HG02678 (cell line): ENCODE measurements at regions not wholly inside any gene's neighbourhood (a gene's known extent, or its start where the extent isn't known, plus 50 kb on each side); places are given as distances from the start of the nearest gene placed in this dataset.

Experiments
- ATAC-seq: cut with Tn5 transposase; IDR thresholded peaks from one replicate; pipeline ENCODE4 v1.9.1; 2021; ENCODE audit warnings: mild to moderate bottlenecking, moderate library complexity; ENCODE audit not compliant: unreplicated experiment

DNA sequence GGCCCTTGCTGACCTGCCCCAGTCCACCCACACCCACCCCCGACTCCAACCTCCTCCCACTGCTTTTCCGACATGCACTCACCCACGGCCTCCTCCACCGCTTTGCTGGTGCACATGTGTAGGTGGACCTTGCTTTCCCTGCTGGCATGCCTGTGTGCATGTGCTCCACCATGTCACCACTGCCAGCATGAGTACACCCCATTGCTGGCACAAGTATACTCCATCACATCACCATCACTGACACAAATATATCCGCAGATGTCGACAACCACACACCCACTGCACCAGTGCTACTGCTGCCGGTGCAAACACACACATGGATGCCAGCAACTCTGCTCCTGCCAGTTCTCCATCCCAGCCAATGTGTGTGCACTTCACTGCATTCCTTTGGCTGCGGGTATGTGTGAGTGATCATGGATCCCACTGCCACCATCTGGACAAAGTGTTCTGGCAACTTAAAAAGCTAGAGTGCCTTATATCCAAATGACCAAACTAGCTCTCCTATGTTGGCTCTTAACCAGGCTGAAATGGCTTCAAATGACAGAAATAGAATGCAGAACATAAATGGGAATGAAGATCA is 1072.3 kb downstream of the RAPGEF2 start:
- no peak for ATAC-seq

DNA sequence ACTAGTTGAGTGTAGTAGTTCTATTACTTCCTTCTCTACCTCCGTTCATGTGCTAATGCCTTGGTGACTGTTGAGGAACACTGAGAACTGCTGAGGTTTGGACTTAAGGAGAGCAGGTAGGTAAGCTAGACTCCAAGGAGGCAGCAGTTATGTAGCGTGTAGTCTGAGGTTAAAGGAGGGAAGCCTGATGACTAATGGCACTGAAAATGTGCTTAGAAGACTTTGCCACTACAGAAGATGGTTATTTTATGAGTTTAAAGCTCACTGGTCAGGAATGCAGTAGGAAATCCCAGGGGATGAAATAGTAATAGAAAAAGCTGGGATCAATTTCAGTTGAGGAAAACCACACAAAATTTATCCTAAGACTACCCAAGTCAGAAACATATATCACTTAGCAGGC is 1077.3 kb downstream of the RAPGEF2 start:
- ATAC-seq: no peak

DNA sequence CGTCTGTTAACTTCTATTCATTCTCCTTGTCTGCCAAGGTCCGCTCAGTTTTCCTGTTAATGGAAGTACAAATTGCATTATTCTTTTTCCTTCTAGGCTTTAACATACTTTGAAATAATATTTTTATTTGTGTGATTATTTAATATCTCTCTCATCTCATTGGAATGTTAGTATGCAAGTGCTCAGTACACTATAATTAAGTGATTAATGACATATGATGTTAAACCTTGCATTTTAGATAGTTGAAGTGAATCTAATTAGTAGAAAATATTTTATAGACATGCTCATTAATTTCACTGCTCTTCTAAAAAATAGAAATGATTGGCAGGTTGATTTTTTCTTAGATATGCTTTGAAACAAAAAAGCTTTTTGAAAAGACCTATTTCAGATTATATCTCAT is 1079.8 kb downstream of the RAPGEF2 start:
- ATAC-seq: no peak

DNA sequence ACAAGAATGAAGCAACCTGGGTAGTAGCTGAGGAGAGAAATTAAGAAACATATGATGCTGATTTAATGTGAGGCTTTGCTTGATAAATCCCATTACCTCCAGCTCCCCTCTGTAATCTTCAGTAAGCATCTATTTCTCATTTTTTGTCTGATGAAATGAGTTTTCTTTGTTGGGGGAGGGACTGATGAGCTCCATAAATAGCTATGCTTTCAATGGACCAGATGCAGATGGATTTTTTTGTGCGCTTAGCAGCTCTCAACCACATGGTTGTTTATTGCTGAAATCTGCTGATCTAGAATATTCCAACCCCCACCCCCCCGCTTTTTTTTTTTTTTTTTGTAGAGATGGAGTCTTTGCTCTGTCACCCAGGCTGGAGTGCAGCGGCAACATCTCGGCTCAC is 1082.0 kb downstream of the RAPGEF2 start:
- ATAC-seq: no peak

DNA sequence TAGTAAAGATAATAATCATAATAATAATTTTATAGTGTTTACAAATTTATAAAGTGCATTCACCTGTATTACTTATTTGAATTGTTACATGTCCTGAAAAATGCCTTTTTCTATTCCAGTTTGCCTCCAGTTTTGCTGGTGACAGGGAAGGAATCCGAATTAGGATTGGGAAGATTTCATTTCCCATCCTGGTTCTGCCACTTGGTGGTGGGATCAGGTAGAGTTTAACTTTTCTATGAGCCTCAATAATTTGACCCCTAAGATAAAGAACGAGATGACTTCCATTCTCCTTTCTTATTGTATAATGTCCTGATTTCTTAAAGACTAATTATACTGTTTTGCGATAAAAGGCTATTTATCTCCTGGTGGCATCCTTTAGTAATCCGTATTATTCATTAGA is 1090.9 kb downstream of the RAPGEF2 start:
- ATAC-seq: no peak

DNA sequence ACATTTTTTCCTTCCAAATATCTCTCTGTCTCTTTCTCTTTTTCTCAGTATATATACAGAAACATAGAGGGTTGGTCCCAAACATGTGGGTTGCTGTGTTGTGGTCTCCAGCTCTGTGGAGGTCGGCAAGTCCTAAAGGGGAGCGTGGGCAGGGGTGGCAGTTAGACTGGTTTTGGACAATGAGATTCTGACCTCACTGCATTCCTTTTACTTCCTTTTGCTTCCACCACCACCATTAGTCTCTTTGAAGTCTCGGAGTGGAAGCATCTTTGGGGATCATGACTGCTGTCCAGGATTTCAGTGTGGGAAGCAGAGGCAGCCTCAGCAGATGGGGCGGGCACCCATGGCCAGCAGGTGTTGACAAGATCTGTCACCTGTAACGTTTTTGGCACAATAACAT is 1091.8 kb downstream of the RAPGEF2 start:
- no peak for ATAC-seq

DNA sequence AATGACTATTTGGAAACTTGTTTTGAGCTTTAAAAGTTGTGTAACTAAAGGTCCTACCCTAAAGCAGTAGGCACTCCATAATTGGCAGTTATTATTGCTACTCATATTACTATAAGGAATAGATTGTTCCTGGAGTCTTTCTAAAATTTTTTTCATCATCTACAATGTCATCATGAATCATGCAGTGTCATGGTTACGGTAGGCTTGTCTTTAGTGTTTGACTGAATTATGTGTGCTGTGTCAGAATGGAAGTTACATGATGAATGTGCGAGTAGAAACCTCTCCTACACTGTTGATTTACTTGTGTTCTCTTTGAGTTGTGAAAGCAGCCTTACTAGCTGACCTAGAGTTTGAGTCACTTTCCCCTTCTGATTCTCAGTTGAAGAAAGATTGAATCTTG is 1099.9 kb downstream of the RAPGEF2 start:
- peak; percentile 61 for ATAC-seq

DNA sequence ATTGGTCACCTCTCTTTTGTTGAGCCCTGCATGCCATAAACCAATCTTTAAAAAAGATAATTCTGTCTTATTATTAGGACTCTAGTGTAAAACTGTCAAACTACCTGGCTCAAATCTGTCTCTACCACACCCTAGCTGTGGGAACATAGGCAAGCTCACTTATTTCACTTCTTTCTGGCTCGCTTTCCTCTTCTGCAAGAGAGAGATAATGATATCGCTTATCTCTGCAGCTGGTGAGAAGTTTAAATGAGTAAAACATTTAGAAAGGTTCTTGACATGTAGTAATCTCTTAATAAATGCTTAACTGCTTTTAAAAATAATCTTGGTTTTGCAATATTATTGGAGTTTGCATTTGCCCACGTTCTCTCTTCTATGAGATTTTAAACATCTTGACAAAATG is 1109.2 kb downstream of the RAPGEF2 start:
- no peak for ATAC-seq

DNA sequence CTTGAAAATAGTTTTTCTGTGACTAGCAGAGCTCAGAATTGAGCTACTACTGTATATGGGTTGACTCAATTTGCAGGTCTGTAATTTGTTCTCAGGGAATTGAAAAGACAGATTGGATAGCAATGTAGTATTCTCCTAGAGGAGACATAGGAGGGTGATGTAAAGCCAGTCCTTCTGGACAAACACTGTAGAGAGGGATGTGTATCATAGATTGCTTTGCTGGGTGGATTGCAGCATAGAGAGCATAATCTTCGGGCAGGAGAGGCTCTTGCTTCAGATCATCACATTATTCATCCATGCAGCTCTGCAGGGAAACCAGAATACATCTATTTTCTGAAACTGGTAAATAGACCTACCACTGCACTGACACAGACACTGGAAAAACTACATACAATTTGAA is 1110.5 kb downstream of the RAPGEF2 start:
- ATAC-seq: no peak

DNA sequence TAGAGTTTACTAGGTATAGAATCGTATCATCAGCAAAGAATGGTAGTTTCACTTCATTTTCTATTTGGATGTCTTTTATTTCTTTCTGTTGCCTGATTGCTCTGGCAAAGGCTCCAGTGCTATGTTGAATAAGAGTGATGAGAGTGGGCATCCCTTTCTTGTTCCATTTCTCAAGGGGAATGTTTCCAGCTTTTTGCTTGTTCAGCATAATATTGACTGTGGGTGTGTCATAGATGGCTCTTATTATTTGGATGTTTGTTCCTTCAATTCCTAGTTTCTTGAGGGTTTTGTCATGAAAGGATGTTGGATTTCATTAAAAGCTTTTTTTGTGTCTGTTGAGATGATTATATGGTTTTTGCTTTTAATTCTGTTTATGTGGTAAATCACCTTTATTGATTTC is 1114.5 kb downstream of the RAPGEF2 start:
- ATAC-seq: no peak

DNA sequence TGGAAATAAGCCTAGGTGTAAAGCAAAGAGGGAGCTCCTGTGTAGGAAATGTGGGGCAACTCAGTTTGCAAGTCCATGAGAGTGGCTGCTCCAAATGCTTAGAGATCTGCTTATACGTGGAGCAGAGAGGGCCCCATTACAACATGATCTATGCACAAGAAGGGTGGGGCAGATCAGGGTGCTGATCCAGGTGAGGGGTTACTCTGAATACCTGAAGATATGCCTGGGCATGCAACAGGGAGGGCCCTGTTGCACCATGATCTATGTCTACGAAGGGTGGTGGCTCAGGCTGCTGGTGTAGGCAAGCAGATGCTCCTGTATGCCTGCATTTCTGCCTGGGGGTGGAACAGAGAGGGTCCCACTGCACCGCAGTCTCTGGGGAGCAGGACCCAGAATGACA is 1121.2 kb downstream of the RAPGEF2 start:
- ATAC-seq: no peak

DNA sequence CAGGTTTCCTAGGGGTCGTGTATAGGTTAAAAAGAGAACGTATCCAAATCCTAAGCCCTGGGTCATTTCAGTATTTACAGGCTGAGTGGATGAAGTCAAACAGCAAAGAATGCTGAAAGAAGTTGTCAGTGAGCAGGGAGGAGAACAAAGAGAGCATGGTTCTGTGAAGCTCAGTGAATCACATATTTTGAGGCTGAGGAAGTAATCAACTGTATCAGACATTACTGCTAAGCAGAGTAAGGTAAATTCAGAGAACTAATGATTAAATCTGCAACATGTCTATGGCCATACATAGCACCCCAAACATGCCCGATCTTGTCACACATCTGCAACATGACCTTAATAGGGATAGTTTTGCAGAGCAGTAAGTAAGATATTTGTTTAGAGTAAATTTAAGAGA is 1130.3 kb downstream of the RAPGEF2 start:
- ATAC-seq: no peak

DNA sequence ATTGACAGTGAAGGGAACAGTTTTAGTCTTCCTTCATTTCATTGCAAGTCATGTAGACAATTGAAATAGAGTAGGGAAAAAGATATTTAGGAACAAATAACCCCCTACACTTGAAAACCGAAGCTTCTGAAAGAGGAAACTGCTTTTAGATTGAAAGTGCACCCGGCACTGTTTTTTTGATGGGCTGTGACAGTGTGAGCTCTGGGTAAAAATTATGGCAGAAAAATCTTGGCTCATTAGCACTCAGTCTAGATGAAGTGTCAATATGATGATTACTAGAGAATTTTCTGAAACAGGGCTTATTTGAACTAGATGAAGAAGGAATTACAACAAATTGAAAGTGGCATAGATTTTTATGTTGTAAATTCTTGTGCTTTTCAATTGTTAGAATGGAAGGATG is 1132.4 kb downstream of the RAPGEF2 start:
- no peak for ATAC-seq

DNA sequence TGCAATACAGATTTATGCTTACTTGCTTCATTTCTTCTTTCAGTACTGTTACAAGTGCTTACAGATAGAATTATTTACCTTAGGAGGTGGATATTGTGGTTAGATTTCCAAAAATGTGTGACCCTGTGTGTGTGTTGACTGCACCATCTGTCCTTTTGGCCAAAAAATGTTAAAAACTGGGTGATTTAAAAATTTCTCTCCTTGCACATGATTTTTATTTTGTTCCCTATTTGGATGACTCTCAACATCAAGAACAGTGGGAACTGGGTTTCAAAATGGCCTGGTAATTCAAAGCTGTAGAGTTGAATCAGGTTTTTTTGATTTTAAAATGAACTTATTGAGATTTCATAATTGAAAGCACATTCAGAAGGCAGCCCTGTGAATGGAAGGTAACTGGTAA is 1132.9 kb downstream of the RAPGEF2 start:
- no peak for ATAC-seq

DNA sequence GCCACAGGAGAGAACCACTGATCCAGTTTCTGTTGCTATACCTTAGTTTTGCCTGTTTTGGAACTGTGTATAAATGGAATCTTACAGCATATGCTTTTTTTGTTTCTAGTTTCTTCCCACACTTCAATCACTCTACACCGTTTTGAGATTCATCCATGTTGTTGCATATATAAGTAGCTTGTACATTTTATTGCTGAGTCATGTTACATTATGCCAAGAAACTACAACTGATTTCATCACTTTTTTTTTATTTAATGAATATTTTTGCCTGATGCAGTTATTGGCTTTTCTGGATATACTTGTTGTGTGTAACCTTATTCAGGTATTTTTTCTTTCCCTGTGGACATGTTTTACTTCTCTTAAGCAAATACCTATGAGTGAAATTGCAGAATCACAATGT is 1135.9 kb downstream of the RAPGEF2 start:
- no peak for ATAC-seq

DNA sequence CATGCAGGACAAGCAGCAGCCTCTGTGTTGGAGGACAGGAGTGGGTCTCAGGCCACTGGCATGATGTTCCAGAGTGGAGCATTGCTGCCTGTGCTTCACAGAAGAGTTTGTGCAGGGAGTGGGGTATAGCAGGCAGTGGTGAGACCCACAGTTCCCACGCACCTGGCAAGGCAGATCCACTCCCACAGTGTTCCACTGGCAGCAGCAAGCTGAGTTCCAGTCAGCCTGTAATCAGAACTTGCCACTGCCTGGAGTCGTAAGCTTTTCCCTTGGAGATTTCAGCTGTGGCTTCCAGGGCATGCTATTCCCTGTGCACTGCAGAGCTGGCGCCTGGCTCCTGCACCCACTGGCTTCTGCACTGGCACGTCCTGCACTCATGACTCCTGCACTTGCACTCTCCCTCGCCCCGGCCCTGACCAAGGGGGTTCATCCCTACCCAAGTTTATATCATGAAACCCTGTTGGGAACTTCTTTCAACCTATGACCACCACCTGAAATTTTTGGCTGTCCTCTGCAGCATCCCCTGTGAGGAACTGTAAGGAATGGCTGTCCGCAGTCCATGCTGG is 1144.3 kb downstream of the RAPGEF2 start:
- ATAC-seq: no peak

DNA sequence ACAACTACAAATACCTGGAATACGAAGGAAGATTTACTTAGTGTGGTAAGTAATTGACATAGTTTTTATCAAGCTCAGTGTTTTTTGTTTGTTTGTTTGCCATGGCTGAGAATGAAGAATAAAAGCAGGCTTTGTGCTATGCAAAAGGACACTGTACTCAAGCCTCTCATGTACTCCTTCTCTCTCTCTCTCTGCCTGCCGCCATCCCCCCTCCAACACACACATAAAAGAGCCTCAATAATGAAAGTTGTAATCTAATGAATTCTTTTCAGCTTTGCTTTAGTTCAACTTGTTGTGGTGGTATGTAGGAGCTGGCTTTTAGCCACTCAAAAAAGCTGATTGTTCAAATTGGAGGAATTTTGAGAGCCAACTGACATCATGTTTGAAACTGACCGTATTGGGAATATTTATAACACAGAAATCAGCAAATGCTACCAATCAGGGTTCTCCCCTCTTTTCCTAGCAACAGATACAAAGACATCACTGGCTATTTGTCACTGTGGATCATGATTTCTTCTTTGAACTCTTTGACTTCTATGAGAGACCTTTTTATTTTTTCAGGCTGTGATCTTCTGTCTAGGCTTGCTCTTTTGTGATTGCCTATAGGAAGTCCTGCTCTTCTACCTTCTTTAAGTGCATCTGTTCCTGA is 1148.8 kb downstream of the RAPGEF2 start:
- no peak for ATAC-seq

DNA sequence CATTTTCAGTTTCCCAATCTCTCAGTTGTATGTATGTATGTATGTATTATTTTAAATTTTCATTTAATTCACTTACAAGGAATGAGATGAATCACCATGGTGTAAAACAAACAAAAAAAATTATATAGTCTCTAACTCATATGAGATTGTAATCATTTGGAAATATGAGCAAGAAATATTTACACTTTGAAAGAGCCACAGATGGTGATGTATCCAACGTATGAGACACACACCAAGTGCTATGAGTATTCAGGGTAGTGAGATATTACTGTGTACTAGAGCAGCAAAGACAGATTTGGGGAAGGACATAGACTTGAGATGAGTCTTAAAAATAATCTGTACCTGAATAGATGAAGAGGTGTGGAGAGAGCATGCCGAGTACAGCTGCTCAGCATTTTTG is 1154.4 kb downstream of the RAPGEF2 start:
- ATAC-seq: no peak

DNA sequence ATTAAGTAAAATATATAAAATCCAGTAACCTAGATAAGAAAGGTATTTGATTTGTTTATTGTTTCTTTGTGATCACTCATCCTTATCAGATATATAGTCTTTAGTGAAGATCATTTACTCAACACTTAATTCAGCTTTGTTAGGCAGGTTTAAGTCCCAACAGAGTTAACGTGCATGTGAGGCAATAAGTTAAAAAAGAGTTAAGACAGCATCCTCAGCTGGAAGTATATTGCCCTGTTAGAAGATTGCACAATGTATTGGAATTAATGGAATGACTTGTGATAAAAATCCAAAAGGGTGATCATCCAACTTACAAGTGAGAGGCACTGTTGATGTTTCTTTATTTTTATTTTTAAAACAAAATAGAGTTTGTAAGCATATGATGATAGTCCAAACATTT is 1162.1 kb downstream of the RAPGEF2 start:
- ATAC-seq: no peak

DNA sequence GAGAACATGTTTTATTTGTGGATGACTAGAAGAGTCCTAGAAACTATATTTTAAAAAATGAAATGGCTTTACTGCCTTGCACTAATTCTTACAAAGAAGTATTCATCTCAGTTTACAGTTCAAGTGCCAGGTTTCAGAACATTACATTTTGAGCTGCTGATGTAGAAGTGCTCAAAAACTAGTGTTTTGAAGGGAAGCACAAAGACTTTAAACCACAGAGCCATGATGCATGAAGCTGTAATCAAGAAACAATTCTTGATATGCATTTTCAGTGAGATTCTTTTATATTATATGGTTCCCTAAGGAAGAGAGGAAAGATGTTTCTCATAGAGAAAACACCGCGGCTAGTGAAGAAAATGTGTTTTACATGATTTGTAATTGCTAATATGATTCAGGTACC is 1163.0 kb downstream of the RAPGEF2 start:
- ATAC-seq: no peak

DNA sequence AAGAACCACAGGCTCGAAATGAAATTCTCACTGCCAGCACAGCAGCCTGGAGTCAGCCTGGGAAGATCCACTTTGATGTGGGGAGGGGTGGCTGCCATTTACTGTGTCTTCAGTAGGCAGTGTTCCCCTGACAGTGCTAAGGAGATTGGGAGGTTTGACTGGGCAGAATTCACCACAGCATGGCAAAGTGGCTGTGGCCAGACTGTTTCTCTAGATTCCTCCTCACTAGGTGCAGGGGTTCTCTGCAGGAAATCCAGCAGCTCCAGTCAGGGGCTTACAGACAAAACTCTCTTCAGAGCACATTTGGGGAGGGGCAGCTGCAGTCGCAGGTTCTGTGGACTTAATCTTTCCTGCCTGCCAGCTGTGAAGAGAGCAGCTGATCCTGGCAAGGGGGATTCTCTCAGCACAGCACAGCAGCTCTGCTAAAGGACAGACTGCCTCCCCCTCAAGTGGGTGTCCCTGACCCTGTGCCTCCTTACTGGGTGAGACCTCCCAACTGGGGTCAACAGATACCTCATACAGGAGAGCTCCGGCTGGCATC is 1174.0 kb downstream of the RAPGEF2 start:
- no peak for ATAC-seq

DNA sequence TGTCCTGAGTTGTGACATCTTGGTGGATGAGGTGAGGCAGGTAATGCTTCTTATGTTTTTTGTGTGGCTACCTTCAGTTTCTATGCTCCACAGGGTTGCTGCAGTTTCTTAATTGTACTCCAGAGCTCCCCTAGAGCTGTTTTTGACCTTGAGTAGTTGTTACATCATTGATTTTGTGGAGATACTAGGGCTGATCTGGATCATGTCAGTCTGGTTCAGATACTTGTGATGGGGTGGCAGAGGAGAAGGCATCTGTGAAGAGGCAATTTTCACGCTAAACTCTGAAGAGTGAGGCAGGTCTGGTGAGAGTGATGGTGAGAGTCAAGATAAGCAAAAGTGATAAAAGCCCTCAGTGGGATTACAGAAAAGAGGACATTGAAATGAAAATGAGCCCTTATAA is 1180.2 kb downstream of the RAPGEF2 start:
- no peak for ATAC-seq

DNA sequence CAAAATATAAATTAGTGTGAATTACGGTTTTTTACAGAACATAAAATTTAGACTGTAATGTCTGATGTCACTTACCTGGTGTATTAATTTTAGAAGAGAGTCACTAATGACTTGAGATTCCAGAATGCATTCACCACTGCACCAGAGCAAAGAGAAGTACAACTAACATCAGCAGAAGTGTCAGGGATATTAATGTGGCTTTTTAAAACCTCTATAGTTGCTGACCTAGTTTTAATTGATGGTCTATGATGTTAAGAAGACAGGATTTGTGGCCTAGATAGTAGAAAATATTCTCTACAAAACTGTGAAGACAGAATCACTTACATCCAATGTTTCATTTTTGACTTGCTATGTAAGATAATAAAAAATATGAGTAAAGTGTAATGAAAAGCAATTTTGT is 1181.6 kb downstream of the RAPGEF2 start:
- no peak for ATAC-seq
